Heart left ventricle (tissue), 16 donors: ENCODE measurements at regions not wholly inside any gene's neighbourhood (a gene's known extent, or its start where the extent isn't known, plus 50 kb on each side); places are given as distances from the start of the nearest gene placed in this dataset.
A peak's percentile ranks its signal among the peaks of the same experiment; 100 is the strongest.

Experiments
- ATAC-seq, 4 donors: fragments of 200-7000 bp; cut with Tn5 transposase; one replicate each; pipeline ENCODE4 v1.9.1; 2020 to 2022; ENCODE audit warnings: moderate library complexity in 4 of 4, mild to moderate bottlenecking in 3 of 4, moderate number of reproducible peaks in 1 of 4
- DNase-seq, 5 donors: peaks; one replicate each; pipeline ENCODE4 v3.0.0-alpha.2; 2020
- H3K27ac ChIP-seq, 12 donors: fragments of 200-600 bp; sonication (generic) in 4 of 12; one replicate each; pipeline versions ENCODE4 v1.5.0 to v1.8.0; 2016 to 2022; ENCODE audit warnings: mild to moderate bottlenecking in 2 of 12
- H3K27me3 ChIP-seq, 9 donors: fragments of 200-600 bp; sonication (generic) in 2 of 9; one replicate each; pipeline versions ENCODE4 v1.5.1 to v1.8.0; 2016 to 2022; ENCODE audit warnings: mild to moderate bottlenecking in 3 of 9
- H3K36me3 ChIP-seq, 9 donors: fragments of 200-600 bp; sonication (generic) in 2 of 9; one replicate each; pipeline versions ENCODE4 v1.5.0 to v1.8.0; 2018 to 2022; ENCODE audit warnings: mild to moderate bottlenecking in 2 of 9
- H3K4me1 ChIP-seq, 12 donors: fragments of 200-600 bp; sonication (generic) in 4 of 12; one replicate each; pipeline versions ENCODE4 v1.5.0 to v1.8.0; 2016 to 2022; ENCODE audit warnings: mild to moderate bottlenecking in 3 of 12
- H3K4me3 ChIP-seq, 12 donors: fragments of 200-600 bp; sonication (generic) in 4 of 12; one replicate each; pipeline versions ENCODE4 v1.5.0 to v1.8.0; 2017 to 2022; ENCODE audit warnings: mild to moderate bottlenecking in 9 of 12, moderate library complexity in 4 of 12
- H3K9me3 ChIP-seq, 12 donors: fragments of 200-600 bp; sonication (generic) in 4 of 12; one replicate each; pipeline versions ENCODE4 v1.5.0 to v1.8.0; 2016 to 2022; ENCODE audit warnings: mild to moderate bottlenecking in 1 of 12
- POLR2A ChIP-seq, 2 donors: fragments of 450-650 bp; IDR thresholded peaks; one replicate each; pipeline ENCODE4 v1.6.1; 2017; ENCODE audit warnings: antibody characterized with exemption in 2 of 2, mild to moderate bottlenecking in 2 of 2, moderate library complexity in 2 of 2
- WGBS, 4 donors: extraction: QIAGEN DNeasy Blood & Tissue Kit in 2 of 4; methylation state at CpG; one replicate each; pipeline versions ENCODE4 v1.1.5 to v1.1.7; 2013 to 2018; 5-methylcytosine and 5-hydroxymethylcytosine counted together
- intact Hi-C, 10 donors: fragments of 100-400 bp; cut with DNase I; formaldehyde crosslinking; loops; one replicate each; pipeline versions ENCODE4 v1.11.1 to v1.14.2; 2022
- TF ChIP-seq, protein P1 (sequence below), 12 donors: fragments of 200-600 bp; sonication (generic) in 4 of 12; IDR thresholded peaks; one replicate each; pipeline versions ENCODE4 v1.5.0 to v1.8.0; 2018 to 2022; ENCODE audit warnings: antibody characterized with exemption in 12 of 12, mild to moderate bottlenecking in 5 of 12
- donor health status: ischemic (EF 13 %, LVEDD 7.1; RV severe dilation, severe dysfunction).
- donor health status: healthy with polysubstance abuse.
- donor health status: DM: no; HTN: yes; CAD: no.
- donor health status: DM: no; HTN: no; CAD: no.
- donor health status: ischemic (EF 25% LVEDD 6.9; RV normal size, moderate dysfunction).
- donor health status: ischemic (EF 25% LVEDD 5.7; RV mildly dilated, moderate dysfunction).
- donor health status: healthy.
- donor health status: DM: yes; HTN: yes; CAD: no.
- donor health status: ischemic (EF 35%, LVEDD 5.7; RV mildly dilated, moderate dysfunction).
- donor health status: nonischemic (EF 11% LVEDD 7.7; RV severe dilation, severe dysfunction).
- donor health status: DM: yes; HTN: yes; CAD: no.
- donor health status: PGD.
- donor health status: ischemic (EF 29% LVEDD 5.4; RV normal size, mild dysfunction).
- donor health status: nonischemic (EF 23%, LVEDD 6.1; RV moderate dilation, normal function).

GRCh38 chr2:107648781-107649404 lies 177.8 kb upstream of the RGPD4 start:
- no peaks in the 10 kb centered on the region for H3K36me3 ChIP-seq
- ATAC-seq (no peak), DNase-seq (no peak)
- peaks cover 0 to 27% (median 13%) of the 10 kb centered on the region in 12 donors for H3K9me3 ChIP-seq
- H3K27ac ChIP-seq, result no peak overlapping the region
- no peaks in the 10 kb centered on the region for H3K4me1 ChIP-seq
- TF ChIP-seq POLR2A (IDR thresholded peaks at IDR 0.05), result no peak
- TF ChIP-seq, protein P1, sequence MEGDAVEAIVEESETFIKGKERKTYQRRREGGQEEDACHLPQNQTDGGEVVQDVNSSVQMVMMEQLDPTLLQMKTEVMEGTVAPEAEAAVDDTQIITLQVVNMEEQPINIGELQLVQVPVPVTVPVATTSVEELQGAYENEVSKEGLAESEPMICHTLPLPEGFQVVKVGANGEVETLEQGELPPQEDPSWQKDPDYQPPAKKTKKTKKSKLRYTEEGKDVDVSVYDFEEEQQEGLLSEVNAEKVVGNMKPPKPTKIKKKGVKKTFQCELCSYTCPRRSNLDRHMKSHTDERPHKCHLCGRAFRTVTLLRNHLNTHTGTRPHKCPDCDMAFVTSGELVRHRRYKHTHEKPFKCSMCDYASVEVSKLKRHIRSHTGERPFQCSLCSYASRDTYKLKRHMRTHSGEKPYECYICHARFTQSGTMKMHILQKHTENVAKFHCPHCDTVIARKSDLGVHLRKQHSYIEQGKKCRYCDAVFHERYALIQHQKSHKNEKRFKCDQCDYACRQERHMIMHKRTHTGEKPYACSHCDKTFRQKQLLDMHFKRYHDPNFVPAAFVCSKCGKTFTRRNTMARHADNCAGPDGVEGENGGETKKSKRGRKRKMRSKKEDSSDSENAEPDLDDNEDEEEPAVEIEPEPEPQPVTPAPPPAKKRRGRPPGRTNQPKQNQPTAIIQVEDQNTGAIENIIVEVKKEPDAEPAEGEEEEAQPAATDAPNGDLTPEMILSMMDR (IDR thresholded peaks at IDR 0.05), result no peak
- intact Hi-C loops, result no loop called here
- H3K27me3 ChIP-seq, result no peaks in the 10 kb centered on the region
- H3K4me3 ChIP-seq, result no peak overlapping the region
- WGBS, 4 donors, result 82 to 92% (median 89%) methylated on average over 11 of the region's 11 CpGs

DNA sequence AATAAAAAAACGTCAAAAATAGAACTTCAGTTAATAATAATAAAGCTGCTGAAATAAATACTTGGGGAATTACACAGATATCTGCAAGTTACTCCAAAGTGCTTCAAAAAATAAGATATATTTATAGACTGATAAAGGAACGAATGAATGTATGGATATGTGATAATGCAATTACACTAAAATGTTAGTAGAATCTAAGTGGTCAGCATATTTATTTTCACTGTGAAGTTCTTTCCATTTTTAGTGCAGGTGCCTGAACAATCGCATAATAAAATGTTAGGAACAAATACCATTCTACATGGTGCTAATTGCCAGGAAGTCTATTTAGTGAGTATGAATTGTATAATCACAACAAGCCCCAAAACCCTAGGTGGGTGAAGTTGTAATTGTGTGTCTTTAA lies 169.6 kb upstream of the RGPD4 start:
- 60 to 79% (median 68%) methylated on average over 3 of the region's 3 CpGs for WGBS, 4 donors
- Histone ChIP-seq H3K27me3 (no peaks in the 10 kb centered on the region), H3K9me3 (peaks cover 0 to 4% (median 0%) of the 10 kb centered on the region in 12 donors), H3K27ac (no peak overlapping the region), H3K4me3 (no peak overlapping the region), H3K4me1 (no peaks in the 10 kb centered on the region), H3K36me3 (no peaks in the 10 kb centered on the region)
- intact Hi-C loops, result no loop called here
- ATAC-seq, result no peak
- DNase-seq, result no peak
- no peak for TF ChIP-seq POLR2A (IDR thresholded peaks at IDR 0.05)
- TF ChIP-seq, protein P1 (IDR thresholded peaks at IDR 0.05), result no peak

DNA sequence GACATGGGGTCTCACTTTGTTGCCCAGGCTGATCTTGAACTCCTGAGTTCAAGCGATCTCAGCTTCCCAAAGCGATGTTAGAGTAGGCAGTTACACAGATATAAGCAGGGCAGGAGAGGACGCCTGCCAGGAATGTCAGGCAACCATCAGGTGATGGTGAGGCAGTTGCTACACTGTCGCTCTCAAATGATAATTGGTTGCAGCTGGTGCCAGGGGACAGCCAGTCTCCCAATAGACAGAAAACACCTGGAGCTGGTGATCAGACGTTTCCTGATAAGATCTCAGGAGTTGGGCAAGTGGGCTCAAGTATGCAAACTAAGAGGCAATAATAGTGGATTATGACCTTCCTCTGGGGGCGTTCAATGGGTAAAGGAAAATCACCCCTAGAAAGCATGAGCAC lies 163.1 kb upstream of the RGPD4 start:
- no peaks in the 10 kb centered on the region for H3K36me3 ChIP-seq
- H3K4me1 ChIP-seq, result no peaks in the 10 kb centered on the region
- intact Hi-C loops, result loop anchor here in 1 of 10 donors (10.0 kb wide), 1 partner anchor 1019 kb away; no protein-coding TSS in a partner anchor
- no peaks in the 10 kb centered on the region for H3K27me3 ChIP-seq
- no peak for TF ChIP-seq POLR2A (IDR thresholded peaks at IDR 0.05)
- TF ChIP-seq, protein P1 (IDR thresholded peaks at IDR 0.05), result no peak
- WGBS, 4 donors, result 57 to 65% (median 61%) methylated on average over 6 of the region's 6 CpGs
- peaks cover 0 to 4% (median 0%) of the 10 kb centered on the region in 12 donors for H3K9me3 ChIP-seq
- DNase-seq (no peak), ATAC-seq (no peak)
- H3K4me3 ChIP-seq, result no peak overlapping the region
- no peak overlapping the region for H3K27ac ChIP-seq

DNA sequence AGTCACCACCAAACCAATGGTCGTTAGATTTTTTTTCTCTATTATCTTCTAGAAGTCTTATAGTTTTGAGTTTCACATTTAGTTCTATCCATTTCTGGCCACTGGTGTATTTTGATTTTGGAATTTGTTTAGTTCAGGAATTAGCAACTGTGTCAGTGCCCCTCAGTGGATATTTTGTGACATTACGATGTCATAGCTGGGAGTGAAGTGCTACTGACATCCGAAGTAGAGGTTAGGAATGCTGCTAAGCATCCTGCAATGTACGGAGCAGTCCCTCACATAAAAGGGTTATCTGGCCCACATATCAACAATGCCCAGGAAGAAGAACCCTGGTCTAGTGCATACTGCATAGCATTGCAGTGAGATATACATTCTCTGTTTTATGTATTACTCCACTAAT lies 157.4 kb upstream of the RGPD4 start:
- no peak overlapping the region for H3K4me3 ChIP-seq
- intact Hi-C loops, result loop anchor here in 2 of 10 donors (5.0 to 10.0 kb wide), 2 partner anchors 1025 to 1032 kb away; no protein-coding TSS in a partner anchor
- 24 to 40% (median 28%) methylated on average over 4 of the region's 4 CpGs for WGBS, 4 donors

More for the DNA sequence above, 157.4 kb upstream of the RGPD4 start:
- Histone ChIP-seq H3K27ac (no peak overlapping the region), H3K36me3 (no peaks in the 10 kb centered on the region), H3K9me3 (peaks cover 0 to 30% (median 9%) of the 10 kb centered on the region in 12 donors), H3K27me3 (no peaks in the 10 kb centered on the region), H3K4me1 (no peaks in the 10 kb centered on the region)
- TF ChIP-seq, protein P1 (IDR thresholded peaks at IDR 0.05), result peak in 10 of 12 donors; percentile 9 to 51 (median 38)
- no peak for TF ChIP-seq POLR2A (IDR thresholded peaks at IDR 0.05)
- no peak for DNase-seq
- peak in 2 of 4 donors; percentile 31 to 54 for ATAC-seq
